ENCODE measurements at regions not wholly inside any gene's neighbourhood (a gene's known extent, or its start where the extent isn't known, plus 50 kb on each side); places are given as distances from the start of the nearest gene placed in this dataset.

DNA sequence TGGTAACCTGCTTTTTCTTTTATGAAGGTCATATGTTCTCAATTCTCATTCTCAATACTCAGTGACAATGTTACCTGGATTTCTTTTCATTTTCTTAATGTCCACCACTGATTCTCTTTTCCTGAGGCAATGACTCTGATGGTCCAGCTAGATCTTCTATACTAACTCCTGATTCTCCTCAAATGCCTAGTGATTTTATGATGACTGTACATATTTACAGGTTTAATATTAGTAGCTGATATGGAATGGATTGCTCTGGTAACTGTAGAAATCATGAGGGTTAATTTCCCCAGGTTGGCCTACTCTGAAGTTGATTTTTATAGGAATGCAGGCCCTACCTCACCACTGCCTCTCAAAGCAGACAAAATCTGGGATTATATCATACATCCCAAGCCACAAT, 308.6 kb upstream of the CNR1 start:
- no peak overlapping the region for H3K27ac ChIP-seq (replicated peaks)
- H3K9me3 ChIP-seq (replicated peaks) = peaks cover 7% of the 10 kb centered on the region
- no peaks in the 10 kb centered on the region for H3K36me3 ChIP-seq
- TF ChIP-seq, protein P1, sequence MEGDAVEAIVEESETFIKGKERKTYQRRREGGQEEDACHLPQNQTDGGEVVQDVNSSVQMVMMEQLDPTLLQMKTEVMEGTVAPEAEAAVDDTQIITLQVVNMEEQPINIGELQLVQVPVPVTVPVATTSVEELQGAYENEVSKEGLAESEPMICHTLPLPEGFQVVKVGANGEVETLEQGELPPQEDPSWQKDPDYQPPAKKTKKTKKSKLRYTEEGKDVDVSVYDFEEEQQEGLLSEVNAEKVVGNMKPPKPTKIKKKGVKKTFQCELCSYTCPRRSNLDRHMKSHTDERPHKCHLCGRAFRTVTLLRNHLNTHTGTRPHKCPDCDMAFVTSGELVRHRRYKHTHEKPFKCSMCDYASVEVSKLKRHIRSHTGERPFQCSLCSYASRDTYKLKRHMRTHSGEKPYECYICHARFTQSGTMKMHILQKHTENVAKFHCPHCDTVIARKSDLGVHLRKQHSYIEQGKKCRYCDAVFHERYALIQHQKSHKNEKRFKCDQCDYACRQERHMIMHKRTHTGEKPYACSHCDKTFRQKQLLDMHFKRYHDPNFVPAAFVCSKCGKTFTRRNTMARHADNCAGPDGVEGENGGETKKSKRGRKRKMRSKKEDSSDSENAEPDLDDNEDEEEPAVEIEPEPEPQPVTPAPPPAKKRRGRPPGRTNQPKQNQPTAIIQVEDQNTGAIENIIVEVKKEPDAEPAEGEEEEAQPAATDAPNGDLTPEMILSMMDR (IDR thresholded peaks at IDR 0.05; ENCODE audit: borderline replicate concordance) = no peak
- intact Hi-C loops (cut with micrococcal nuclease) = no loop called here
- no peaks in the 10 kb centered on the region for H3K27me3 ChIP-seq (ENCODE audit: low read depth)
- DNase-seq = no peak
- H3K4me3 ChIP-seq = no peak overlapping the region
- no peaks in the 10 kb centered on the region for H3K4me1 ChIP-seq

DNA sequence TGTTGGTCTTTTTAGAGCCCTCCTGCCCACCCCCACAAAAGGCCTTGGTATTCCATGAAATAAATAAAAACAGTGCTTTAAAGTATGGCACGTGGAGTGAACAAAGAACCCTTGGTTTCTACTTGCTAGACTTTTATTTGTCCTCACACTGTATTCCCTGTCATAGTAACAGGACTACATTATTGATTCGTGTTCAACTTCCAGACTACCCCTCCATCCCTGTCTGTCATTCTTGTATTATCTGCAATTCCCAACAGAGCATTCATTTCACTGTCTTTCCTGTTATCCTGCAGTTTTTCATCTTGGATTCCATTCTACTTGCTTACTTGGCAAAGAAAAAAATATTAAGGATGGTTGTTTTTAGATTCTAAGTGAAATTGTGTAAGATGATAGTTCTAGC, 307.4 kb upstream of the CNR1 start:
- TF ChIP-seq, protein P1 (IDR thresholded peaks at IDR 0.05; ENCODE audit: borderline replicate concordance) = no peak
- no peaks in the 10 kb centered on the region for H3K4me1 ChIP-seq
- H3K4me3 ChIP-seq = no peak overlapping the region
- peaks cover 7% of the 10 kb centered on the region for H3K9me3 ChIP-seq (replicated peaks)
- no peaks in the 10 kb centered on the region for H3K27me3 ChIP-seq (ENCODE audit: low read depth)
- H3K36me3 ChIP-seq = no peaks in the 10 kb centered on the region
- intact Hi-C loops (cut with micrococcal nuclease) = no loop called here
- no peak overlapping the region for H3K27ac ChIP-seq (replicated peaks)
- no peak for DNase-seq

DNA sequence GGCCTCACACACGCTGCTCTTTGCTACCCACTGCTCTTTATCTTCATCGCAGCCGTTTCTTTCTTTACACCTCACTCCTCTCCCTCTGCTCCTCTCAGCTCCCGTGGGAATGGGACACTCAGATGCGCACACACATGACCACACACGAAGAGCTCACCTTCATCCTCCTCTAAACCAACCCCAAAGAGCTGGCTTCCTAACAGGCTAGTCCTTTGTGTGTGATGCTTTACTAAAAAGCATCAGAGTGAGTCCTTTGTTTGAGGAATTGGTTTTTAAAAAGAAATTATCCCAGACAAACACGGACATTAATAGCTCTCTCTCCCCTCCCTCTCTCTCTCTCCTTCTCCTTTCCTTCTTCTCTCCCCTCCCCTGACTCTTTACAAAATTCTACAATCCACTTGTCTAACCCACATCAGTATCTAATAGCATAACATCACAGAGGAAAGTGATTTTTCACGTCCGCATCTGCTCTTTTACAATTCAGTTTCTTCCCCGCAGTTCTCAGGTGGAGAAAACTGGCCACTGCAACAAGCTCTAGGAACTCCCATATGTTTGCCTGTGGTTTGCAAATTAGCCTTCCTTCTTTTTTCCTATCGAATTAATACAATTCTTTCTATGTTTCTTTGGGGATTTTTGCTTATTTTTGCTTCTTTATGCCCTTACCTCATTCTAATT, 306.8 kb upstream of the CNR1 start:
- H3K27me3 ChIP-seq (ENCODE audit: low read depth) = no peaks in the 10 kb centered on the region
- H3K36me3 ChIP-seq = no peaks in the 10 kb centered on the region
- H3K4me1 ChIP-seq = no peaks in the 10 kb centered on the region
- H3K27ac ChIP-seq (replicated peaks) = no peak overlapping the region
- intact Hi-C loops (cut with micrococcal nuclease) = no loop called here
- no peak overlapping the region for H3K4me3 ChIP-seq
- no peak for DNase-seq
- TF ChIP-seq, protein P1 (IDR thresholded peaks at IDR 0.05; ENCODE audit: borderline replicate concordance) = no peak
- peaks cover 7% of the 10 kb centered on the region for H3K9me3 ChIP-seq (replicated peaks)

DNA sequence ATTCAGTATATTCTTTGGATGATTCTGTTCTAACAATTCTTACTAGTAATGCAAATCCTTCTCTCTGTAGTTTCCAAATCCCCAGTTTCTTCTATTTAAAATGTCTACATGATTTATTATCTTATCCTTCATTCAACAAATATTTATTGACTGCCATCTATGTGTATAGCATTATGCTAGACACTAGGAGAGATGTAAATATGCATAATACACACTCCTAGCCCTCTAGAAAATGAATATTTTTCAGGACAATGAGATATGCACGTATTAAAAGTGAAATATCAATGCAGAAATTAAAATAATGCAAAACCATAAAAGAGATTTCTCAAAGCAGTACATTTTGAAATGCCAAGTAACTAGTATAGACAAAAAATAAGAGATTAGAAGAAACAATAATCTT, 293.5 kb upstream of the CNR1 start:
- Histone ChIP-seq H3K36me3 (no peaks in the 10 kb centered on the region), H3K9me3 (replicated peaks) (no peaks in the 10 kb centered on the region), H3K27me3 (ENCODE audit: low read depth) (peaks cover 4% of the 10 kb centered on the region), H3K27ac (replicated peaks) (no peak overlapping the region), H3K4me1 (no peaks in the 10 kb centered on the region), H3K4me3 (no peak overlapping the region)
- intact Hi-C loops (cut with micrococcal nuclease) = no loop called here
- no peak for DNase-seq
- TF ChIP-seq, protein P1 (IDR thresholded peaks at IDR 0.05; ENCODE audit: borderline replicate concordance) = no peak

DNA sequence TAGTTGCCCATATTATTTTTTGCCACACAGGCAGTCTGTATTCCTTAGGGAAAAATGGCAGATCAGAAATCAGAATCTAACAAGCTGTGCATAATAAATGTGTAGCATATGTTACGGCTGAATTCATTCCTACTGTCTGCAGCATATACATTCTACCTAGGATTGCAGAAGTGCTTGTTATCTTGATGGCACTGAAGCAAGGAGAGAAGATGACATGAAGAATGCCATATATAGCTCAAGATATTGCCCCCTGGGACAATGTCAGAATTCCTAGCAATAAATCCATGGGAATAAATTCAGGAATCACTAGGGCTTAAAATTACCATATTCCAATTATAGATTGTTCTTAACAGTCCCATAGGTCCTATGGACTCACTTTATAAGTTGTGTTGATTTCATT, 293.0 kb upstream of the CNR1 start:
- intact Hi-C loops (cut with micrococcal nuclease) = no loop called here

More for the DNA sequence above, 293.0 kb upstream of the CNR1 start:
- Histone ChIP-seq H3K36me3 (no peaks in the 10 kb centered on the region), H3K27ac (replicated peaks) (no peak overlapping the region), H3K4me1 (no peaks in the 10 kb centered on the region), H3K27me3 (ENCODE audit: low read depth) (peaks cover 4% of the 10 kb centered on the region), H3K9me3 (replicated peaks) (no peaks in the 10 kb centered on the region), H3K4me3 (no peak overlapping the region)
- TF ChIP-seq, protein P1 (IDR thresholded peaks at IDR 0.05; ENCODE audit: borderline replicate concordance) = no peak
- DNase-seq = no peak

Measured in left ventricle myocardium inferior (tissue), 1 donor.